HCT116 (cell line): ENCODE measurements at regions not wholly inside any gene's neighbourhood (a gene's known extent, or its start where the extent isn't known, plus 50 kb on each side); places are given as distances from the start of the nearest gene placed in this dataset.

Source experiments
- CEBPB ChIP-seq: IDR thresholded peaks from 2 replicates; pipeline ENCODE4 v1.6.1; 2012; ENCODE audit warnings: low read depth
- CTCF ChIP-seq, 3 experiments: fragments of 200-600 bp in 1 of 3; sonication (generic) in 1 of 3; IDR thresholded peaks in 2 of 3; conservative IDR thresholded peaks in 1 of 3; 2 replicates each; pipeline ENCODE4 v1.5.1; 2012 to 2017; ENCODE audit warnings: low read depth in 2 of 3, low read length in 2 of 3, antibody characterized with exemption in 1 of 3, borderline replicate concordance in 1 of 3, control low read depth in 1 of 3, mild to moderate bottlenecking in 1 of 3, mixed read lengths in 1 of 3, mixed run types in 1 of 3, moderate library complexity in 1 of 3; ENCODE audit not compliant: insufficient read depth in 1 of 3
- EZH2 ChIP-seq: fragments of 200-600 bp; sonication (generic); IDR thresholded peaks from 2 replicates; pipeline ENCODE4 v1.6.1; 2017; ENCODE audit warnings: antibody characterized with exemption, mixed run types
- EZH2phosphoT487 ChIP-seq: fragments of 200-600 bp; IDR thresholded peaks from 2 replicates; pipeline ENCODE4 v1.6.1; 2018; ENCODE audit warnings: antibody characterized with exemption, borderline replicate concordance
- JUND ChIP-seq: IDR thresholded peaks from 2 replicates; pipeline ENCODE4 v1.6.1; 2012
- MAX ChIP-seq: IDR thresholded peaks from 2 replicates; pipeline ENCODE4 v1.6.1; 2012
- POLR2A ChIP-seq: IDR thresholded peaks from 2 replicates; pipeline ENCODE4 v1.7.0; 2011; ENCODE audit warnings: borderline replicate concordance; ENCODE audit not compliant: insufficient read depth, insufficient read length; ENCODE audit errors: extremely low read depth
- RAD21 ChIP-seq: IDR thresholded peaks from 2 replicates; pipeline ENCODE4 v1.6.1; 2012; ENCODE audit warnings: low read depth, mild to moderate bottlenecking
- SP1 ChIP-seq: IDR thresholded peaks from 2 replicates; pipeline ENCODE4 v1.6.1; 2012; ENCODE audit warnings: low read depth
- YY1 ChIP-seq: IDR thresholded peaks from 2 replicates; pipeline ENCODE4 v1.6.1; 2011; ENCODE audit warnings: low read length, low read depth, moderate library complexity, mild to moderate bottlenecking; ENCODE audit not compliant: insufficient replicate concordance; ENCODE audit errors: extremely low read depth
- ZNF274 ChIP-seq: fragments of 200-500 bp; sonication (Bioruptor generic); IDR thresholded peaks from 2 replicates; pipeline ENCODE4 v1.6.1; 2014; ENCODE audit warnings: mild to moderate bottlenecking, low read depth, low read length, inconsistent platforms
- TF ChIP-seq, protein P1 (sequence below): IDR thresholded peaks from 2 replicates; pipeline ENCODE4 v1.6.1; 2012

DNA sequence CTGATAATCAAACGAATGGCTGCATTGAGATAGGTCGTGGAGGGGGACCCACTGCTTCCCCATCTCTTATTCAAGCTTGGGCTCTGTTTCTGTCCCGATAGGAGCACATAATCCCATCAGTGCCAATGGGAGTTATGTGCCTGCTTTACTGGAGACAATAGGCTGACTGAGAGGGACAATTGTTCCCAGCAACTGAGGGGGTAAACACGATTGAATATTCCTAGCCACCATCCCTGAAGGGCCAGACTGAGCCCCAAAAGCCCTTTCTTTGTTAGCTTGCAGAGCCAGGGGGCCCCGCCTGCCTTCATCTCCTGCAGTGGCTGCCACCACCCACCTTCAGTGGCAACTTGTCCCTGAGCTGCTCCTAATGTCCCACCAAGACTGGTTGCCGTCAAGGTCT lies 172.8 kb upstream of the NAV2 start:
- no peak for TF ChIP-seq CTCF (IDR thresholded peaks at IDR 0.05 in 2 of 3, conservative IDR thresholded peaks at IDR 0.05 in 1 of 3; ENCODE audit: borderline replicate concordance in 1 of 3, insufficient read depth in 1 of 3, low read depth in 2 of 3, low read length in 2 of 3)
- TF ChIP-seq SP1 = no peak
- TF ChIP-seq, protein P1, sequence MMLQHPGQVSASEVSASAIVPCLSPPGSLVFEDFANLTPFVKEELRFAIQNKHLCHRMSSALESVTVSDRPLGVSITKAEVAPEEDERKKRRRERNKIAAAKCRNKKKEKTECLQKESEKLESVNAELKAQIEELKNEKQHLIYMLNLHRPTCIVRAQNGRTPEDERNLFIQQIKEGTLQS = no peak
- no peak for TF ChIP-seq MAX
- no peak for TF ChIP-seq CEBPB
- no peak for TF ChIP-seq ZNF274
- no peak for TF ChIP-seq RAD21
- no peak for TF ChIP-seq YY1
- no peak for TF ChIP-seq EZH2
- TF ChIP-seq EZH2phosphoT487 = no peak
- no peak for TF ChIP-seq JUND
- TF ChIP-seq POLR2A = no peak
